Renal cortical epithelial cell (primary cell): ENCODE measurements at regions not wholly inside any gene's neighbourhood (a gene's known extent, or its start where the extent isn't known, plus 50 kb on each side); places are given as distances from the start of the nearest gene placed in this dataset.

Experiments
- DNase-seq: peaks from one replicate; pipeline ENCODE4 v3.0.0-alpha.2; 2011; ENCODE audit warnings: low read depth

DNA sequence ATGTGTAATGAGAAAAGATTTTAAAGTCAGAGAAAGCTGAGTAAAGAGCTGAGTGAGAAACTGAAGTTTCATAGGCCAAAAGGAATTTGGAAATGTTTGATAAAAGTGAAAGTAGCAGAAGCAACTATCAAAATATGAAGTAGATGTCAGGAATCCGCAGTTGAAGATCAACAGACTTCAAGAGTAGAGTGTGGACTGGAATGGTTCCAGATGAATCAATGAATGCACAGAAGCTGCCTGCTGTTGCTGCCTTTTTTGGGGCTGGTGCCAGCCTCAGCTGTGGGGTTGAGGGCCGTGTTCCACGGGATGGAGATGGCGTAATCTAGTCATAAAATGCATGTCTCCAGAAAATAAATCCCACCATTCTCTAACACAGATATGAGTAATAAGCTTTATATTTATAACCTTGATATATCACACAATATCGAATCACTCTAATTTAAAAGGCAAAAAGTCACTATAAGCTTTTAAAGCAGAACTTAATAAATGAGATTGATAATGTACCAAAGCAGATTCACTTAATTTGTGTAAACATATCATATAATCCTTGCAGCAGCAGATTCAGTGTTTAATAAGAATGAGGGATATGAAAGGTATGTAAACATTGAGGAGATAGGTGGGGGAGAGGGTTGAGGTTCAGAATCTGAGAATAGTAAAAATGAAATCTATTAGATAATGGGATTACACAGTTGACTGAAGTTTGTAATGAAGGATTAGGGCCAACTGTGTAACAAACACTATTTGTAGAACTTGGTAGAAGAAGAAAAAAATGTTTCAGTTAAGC is 652.3 kb upstream of the FTMT start:
- DNase-seq: no peak

DNA sequence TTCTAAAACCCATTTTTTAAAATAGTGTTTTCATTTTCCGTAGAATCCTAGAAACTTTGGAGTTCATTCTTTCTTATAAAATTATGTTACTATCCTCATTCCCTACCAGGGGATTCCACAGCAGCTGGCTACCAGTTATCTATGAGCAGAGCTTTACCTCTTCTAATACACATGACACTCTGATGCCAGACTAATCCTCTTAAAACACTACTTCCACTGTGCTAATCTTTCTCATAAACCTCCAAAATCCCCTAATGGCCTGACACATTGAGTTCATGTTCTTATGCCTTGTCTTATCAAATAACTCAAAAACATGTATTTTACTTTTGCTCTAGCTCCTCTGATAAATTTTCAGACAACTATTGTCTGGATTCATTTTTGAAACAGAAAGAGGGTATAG is 633.6 kb upstream of the FTMT start:
- DNase-seq: no peak

DNA sequence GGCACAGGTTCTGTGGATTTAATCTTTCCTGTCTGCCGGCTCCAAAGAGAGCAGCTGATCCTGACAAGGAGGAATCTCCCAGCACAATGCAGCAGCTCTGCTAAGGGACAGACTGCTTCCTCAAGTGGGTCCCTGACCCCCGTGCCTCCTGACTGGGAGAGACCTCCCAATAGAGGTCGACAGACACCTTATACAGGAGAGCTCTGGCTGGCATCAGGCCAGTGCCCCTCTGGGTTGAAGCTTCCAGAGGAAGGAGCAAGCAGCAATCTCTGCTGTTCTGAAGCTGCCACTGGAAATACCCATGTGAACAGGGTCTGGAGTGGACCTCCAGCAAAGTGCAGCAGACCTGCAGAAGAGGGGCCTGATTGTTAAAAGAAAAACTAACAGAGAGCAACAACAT is 630.2 kb upstream of the FTMT start:
- no peak for DNase-seq

DNA sequence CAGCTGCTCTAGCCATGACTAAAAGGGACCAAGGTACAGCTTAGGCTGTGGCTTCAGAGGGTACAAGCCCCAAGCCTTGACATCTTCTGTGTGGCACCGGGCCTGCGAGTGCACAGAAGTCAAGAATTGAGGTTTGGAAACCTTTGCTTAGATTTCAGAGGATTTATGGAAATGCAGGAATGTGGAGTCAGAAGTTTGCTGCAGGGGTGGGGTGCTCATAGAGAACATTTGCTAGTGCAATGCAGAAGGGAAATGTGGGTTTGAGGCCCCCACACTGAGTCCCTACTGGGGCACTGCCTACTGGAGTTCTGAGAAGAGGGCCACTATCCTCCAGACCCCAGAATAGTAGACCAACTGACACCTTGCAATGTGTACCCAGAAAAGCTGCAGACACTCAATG is 624.9 kb upstream of the FTMT start:
- no peak for DNase-seq

DNA sequence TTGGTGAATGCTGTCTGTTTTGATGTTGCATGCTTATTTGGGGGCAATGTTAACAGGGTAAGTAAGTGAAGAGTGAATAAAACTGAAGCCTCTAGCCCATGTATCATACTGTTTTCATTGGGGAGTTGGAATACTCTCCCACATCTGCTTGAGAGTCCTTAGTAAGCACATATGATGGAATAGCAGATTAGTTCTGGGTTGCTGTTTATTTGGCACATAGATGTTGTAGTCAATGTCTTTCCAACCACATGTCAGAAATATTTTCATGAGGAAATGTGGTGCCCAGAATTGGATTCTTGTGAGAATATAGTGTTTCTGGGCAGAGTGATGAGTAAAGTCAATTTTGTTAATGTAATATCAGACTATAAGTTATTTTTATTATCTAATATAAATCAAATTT is 611.7 kb upstream of the FTMT start:
- no peak for DNase-seq

DNA sequence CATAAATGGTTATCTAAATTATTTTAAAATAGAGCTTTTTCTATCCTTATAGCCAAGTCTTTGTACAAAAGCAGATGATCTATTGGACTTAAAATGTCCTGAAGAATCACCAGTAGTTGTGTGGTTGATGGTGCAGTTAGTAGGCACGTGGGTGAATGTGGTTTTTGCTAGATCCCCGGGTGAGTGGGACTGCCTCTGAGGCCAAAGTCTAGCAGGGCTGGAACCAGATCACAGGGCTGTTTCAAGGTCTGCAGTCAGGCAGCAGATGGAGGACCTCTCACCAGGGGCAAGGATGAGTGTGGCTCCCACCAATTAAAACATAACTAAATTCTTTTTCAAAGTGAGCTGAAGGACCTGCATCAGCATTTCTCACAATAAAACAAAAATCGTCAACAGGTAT is 604.7 kb upstream of the FTMT start:
- no peak for DNase-seq

DNA sequence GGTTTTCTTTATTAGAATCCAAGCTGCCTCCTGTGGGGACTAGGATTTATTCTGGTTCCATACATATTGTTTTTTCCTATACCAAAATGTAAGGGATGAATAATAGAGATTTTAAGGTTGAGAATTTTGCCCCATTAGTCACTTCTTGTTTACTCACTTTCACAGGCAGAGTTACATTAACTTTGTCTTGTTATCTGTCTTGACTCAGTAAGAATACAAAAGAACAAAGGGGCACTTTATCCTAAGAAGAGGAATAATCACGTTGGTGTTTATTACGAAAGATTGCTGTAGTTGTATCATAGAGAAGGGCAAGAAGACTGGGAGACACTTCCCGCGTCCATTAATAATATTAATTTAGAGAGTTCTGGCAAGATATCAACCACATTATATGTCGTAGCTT is 599.7 kb upstream of the FTMT start:
- DNase-seq: peak; percentile 4

DNA sequence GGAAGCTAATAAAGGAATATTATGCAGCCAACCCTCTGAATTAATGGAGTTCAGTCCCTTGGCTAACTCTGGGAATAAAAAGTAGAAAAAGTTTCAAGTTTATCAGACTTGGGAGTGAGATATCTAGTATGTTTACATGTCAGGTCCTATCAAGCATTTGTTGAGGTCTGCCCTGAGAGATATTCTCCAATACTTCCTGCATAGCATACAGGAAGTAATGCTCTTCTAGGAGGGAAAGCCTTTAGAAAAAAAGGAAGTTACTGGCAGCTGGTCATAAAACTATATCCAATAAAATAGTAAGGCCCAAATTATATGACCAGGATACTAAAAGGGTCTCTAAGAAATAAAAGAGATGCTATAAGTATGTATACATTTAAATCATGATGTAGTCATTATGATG is 594.1 kb upstream of the FTMT start:
- no peak for DNase-seq

DNA sequence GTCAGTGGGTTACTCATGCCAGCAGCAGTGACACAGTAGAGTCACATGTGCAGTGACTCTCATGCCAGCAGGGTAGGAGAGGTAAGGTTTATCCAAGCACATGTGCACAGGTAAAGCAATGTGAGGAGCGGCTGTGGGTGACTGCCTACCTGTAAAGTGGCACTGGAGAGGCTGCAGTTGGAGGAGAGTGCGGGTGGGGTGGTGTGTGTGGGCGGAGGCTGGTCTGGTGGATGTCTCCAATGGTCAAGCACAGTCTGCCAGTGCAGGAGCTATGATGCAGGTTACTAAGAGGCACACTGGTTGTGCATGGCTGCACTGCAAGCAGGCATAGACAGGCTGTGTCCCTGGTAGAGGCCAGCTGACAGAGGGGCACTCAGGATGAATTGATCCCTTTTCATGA is 588.2 kb upstream of the FTMT start:
- DNase-seq: no peak

DNA sequence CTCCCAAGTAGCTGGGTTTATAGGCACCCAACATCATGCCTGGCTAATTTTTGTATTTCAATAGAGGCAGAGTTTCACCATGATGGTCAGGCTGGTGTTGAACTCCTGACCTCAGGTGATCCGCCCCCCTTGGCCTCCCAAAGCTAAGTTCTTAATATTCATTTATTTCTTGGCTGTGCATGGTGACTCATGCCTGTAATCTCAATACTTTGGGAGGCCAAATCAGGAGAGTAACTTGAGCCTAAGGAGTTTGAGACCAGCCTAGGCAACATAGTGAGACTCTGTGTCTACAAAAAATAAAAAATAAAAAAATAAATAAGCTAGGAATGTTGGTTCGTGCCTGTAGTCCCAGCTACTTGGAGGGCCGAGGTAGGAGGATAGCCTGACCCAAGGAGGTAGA is 587.1 kb upstream of the FTMT start:
- no peak for DNase-seq

DNA sequence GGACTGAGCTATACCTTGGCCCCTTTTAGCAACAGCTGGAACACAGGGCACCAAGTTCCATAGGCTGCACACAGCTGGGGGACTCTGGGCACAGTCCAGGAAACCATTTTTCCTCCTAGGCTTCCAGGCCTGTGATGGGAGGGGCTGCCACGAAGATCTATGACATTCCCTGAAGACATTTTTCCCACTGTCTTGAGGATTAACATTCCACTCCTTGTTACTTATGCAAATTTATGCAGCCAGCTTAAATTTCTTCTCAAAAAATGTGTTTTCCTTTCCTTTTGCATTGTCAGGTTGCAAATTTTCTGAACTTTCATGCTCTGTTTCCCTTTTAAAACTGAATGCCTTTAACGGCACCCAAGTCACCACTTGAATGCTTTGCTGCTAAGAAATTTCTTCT is 580.1 kb upstream of the FTMT start:
- DNase-seq: no peak

DNA sequence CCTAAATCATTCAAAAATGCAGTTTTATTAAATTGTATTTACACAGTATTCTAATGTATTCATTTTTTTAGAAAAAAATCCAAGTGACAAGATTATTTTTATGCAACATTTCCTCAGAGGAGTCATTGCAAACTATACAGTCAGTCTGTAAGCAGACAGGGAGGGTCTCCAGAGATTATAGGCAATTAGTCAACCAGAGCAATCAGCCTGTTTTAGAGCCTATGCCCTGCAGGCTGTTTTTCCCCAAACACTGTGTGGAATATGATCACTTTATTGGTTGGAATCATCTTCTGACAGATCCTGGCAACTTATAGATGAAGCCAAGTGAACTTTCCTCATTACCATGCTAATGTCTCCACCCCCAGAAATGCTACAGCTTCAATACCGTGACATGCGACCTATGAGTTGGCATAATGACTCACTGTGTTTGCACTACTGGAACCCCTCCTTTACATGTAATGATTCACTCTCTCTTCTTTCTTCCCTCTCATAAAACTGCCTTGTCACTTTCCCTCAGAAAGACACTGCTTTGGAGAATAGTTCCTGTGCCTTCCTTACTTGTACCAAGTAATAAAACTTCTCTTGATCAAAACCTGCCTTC is 577.7 kb upstream of the FTMT start:
- peak; percentile 84 for DNase-seq

DNA sequence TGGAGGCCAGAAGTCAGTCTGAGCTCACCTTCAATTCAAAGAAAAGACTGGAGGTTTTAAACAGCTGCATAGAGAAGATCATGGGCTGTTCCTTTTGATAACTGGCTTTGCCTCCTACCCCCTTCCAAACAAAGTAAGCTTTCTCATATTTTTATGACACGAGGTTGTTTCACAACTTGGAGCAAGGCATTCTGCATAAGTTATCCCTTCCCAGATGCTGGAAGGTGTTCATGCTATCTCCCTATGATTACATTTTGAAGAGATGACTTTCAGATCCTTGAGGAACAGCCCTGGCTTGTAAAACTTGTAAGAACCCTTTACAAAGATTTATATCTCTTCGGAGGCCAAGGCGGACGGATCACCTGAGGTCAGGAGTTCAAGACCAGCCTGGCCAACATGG is 571.9 kb upstream of the FTMT start:
- DNase-seq: no peak

DNA sequence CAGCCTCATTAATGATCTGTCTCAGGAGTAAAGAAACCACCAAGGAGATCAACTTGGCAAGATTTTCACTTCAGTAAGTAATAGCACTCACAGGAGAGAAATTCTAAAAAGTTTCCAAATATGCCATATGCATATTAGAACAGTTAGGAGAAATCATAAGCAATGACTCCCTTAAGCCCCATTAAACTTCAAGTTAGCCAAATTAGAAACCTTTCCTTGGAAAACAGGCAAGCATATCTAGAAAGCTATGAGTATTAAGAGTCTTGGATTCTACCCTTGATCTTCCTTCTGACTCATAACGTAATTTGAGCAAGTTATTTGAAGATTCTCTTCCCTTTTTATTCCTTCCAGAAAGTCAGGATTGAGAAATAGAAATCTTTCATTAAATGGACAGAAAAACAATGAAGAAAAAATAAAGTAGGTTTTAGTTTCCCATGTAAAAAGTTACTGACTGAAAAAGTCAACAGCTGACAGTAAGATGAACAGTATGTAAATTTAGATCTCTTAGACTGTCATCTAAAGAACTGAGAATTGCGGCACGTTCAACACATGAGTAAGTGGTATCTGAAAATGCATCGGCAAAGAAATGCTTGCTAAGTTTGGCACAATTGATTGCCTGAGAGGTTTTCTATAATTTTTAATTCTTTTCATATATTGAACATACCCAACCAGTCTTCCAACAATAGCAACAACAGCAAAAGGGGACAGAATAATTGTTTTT is 565.7 kb upstream of the FTMT start:
- no peak for DNase-seq

DNA sequence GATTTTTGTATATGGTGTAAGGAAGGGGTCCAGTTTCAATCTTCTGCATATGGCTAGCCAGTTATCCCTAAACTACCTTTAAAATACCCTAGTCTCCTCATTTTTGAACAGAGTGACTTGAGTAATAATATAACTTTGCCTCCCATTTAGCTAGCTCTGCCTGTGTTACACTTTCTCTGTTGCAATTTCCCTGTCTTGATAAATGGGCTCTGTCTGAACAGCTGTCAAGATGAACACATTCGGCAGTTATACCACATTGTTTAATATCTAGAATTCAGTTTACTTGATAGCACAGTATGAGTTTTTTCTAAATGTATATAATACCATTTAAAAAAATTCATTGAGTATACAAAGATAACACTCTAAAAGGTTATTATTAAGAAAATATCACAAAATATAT is 562.9 kb upstream of the FTMT start:
- no peak for DNase-seq

DNA sequence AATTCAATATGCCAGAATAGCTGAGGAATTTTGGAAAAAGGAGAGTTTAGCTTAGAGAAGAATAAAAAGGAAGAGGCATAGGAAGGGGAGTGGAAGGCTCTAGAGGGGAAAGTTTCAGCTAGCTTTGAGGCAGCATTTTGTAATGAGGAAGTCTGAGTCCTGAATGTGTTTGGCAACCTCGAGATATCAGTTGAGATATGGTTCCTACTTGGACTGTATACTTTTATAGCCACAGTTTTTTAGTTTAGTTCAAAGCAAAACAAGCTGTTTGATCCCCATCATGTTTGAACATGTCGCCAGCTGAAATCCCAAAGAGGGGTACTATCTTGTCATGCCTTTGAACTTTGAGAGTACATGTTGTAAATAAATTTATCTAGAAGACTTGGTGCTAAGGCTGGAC is 559.0 kb upstream of the FTMT start:
- no peak for DNase-seq

DNA sequence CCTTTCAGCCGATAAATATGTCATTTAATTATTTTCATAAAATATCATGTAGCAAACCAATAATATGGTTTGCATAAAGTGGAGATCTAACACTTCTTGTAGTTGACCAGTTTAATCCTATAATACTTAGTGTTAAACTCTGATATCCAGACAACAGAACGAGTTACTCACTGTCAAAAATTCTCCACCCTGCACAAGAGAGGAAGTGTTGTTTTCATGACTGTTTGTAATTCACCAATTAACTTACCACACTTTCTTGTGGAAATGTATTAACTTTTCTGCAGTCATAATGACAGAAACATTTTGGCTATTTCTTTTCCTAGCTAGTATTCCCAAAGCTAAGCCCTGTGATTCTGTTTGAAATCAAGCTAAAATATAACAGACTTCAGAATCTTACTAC is 555.3 kb upstream of the FTMT start:
- DNase-seq: no peak

DNA sequence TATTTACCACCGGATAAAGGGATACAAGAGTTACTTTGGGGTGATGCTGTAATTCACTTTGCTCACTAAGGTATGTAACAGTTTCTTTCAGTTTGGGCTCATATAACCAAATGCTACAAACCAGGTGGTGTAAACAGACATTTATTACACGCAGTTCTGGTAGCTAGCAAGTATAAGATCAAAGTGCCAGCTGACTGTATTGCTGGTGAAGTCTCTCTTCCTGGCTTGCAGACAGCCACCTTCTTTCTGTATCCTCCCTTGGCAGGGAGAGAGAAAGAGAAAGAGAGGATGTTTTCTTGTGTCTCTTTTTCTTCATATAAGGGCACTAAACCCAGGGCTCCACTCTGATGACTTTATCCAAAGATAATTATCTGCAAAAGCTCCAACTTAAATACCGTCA is 552.5 kb upstream of the FTMT start:
- DNase-seq: no peak

DNA sequence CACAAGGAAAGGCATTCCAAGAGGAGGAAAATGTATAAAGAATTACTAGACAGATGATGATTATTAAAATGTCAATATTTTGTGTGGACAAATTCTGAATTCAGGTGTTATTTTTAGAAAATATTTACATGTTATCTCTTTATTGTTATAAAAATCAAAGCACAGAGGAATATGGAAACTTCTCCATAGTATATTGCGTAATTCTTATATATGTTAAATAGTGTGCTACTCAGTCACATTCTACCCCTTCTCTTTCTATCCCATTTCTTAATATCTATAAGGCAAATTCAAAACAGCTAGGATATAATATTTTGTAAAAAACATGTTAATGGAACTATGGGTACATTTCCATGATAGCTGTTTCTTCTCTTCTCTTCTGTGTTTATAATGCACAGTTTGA is 546.8 kb upstream of the FTMT start:
- DNase-seq: no peak

DNA sequence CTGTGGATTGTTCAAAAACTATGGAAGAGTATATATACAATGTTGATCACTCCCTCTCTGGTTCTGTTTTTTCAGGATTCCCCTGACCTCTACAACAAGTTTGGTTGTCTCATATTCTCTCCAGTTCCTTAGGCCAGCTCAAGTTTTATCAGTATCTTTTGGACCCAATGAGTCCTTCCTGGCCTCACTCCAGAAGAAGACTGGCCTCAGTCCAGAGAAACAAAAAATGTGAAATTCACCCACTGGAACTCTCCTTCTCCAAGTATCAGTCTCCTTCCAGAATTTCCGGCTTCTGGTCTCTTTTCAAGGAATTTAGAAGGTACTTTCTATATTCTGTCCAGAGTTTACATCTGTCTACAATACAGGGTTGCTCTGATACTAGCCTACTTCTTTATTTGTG is 537.8 kb upstream of the FTMT start:
- no peak for DNase-seq

DNA sequence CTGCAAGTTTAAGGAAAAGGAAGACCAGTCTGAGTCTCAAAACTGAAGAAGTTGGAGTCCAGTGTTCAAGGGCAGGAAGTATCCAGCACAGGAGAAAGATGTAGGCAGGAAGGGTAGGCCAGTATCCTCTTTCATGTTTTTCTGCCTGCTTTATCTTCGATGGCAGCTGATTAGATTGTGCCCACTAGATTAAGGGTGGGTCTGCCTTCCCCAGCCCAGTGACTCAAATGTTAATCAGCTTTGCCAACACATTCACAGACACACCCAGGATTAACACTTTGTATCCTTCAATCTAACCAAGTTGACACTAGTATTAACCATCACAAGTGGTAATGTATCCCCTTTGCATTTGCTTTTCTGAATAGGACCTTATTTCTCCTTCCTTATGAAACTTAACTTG is 535.9 kb upstream of the FTMT start:
- no peak for DNase-seq

DNA sequence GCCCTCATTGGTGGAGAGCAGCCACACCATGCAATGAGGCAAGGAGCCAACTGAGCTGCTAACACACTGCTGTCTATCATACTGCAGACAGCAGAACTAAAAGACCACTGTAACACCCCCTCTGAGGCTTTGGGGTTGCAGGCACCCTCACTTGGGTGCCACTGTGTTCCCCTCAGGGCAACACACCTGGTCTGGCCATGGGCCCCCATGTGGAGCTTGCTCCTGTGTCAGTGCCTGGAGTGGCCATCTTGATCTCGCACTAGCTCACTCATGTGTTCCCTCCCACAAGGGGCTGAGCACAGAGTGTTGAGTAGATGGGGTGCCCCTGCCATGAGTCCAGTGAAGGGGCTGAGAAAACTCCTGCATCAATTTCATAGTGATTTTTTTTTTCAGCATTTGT is 532.4 kb upstream of the FTMT start:
- no peak for DNase-seq

DNA sequence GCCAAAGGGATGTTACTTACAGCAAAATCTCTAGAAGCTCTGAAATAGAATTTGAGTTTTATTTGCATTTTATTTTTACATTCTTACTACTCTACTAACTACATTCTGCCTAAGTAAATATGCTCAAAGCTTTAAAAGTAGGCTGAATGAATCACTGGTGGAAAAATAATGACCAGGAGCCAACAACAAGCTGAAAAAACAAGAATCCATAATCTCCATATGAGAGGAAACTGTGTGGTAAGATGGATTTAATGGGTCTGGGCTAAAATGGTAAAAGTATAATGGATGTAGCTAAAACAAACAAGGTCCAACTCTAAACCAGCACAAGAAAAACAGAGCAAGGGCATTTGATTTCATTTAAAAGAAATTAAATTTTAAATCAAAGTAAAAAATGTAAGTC is 525.8 kb upstream of the FTMT start:
- DNase-seq: no peak
